IMR-90 (cell line): ENCODE measurements at regions not wholly inside any gene's neighbourhood (a gene's known extent, or its start where the extent isn't known, plus 50 kb on each side); places are given as distances from the start of the nearest gene placed in this dataset.

Experiments used
- ATAC-seq: fragments of 200-7000 bp; cut with Tn5 transposase; 2 replicates; pipeline ENCODE4 v1.9.1; 2020; ENCODE audit warnings: low read depth, mild to moderate bottlenecking, moderate library complexity
- BruUV-seq: library from RNA; stranded (reverse); fragments of 400-500 nt; replicated peaks from 2 replicates; lab custom pipeline; 2021; lab: Mats Ljungman, UMichigan
- CTCF ChIA-PET: fragments of 300-600 bp; formaldehyde crosslinking; extraction: SDS; loops from one replicate; lab custom pipeline; 2021; ENCODE audit warnings: antibody characterized with exemption; lab: Yijun Ruan, JAX
- POLR2A ChIA-PET: fragments of 300-600 bp; sonication (Branson Sonifier 250); formaldehyde crosslinking; loops from one replicate; lab custom pipeline; 2022; ENCODE audit warnings: antibody characterized with exemption; ENCODE audit not compliant: unreplicated experiment; lab: Charles Lee
- DNase-seq: peaks from one replicate; pipeline ENCODE4 v3.0.0; 2013
- H2AFZ ChIP-seq: replicated peaks from 2 replicates; pipeline ENCODE3; 2013; ENCODE audit warnings: low read length, mild to moderate bottlenecking; ENCODE audit not compliant: poor library complexity
- H2AK5ac ChIP-seq: 2 replicates; pipeline ENCODE4 v1.6.1; 2013; ENCODE audit warnings: low read depth, low read length, inconsistent platforms
- H2AK9ac ChIP-seq: replicated peaks from 2 replicates; pipeline ENCODE3; 2013; ENCODE audit warnings: mild to moderate bottlenecking, low read depth, low read length, moderate library complexity; ENCODE audit not compliant: poor library complexity
- H2BK120ac ChIP-seq: 2 replicates; pipeline ENCODE4 v1.6.1; 2013; ENCODE audit warnings: low read depth, low read length, inconsistent platforms
- H2BK15ac ChIP-seq: 3 replicates; pipeline ENCODE4 v1.6.1; 2013; ENCODE audit warnings: low read depth, low read length, inconsistent platforms
- H2BK20ac ChIP-seq: 2 replicates; pipeline ENCODE4 v1.6.1; 2013; ENCODE audit warnings: low read depth, mild to moderate bottlenecking, inconsistent platforms, low read length, moderate library complexity
- H2BK5ac ChIP-seq: 2 replicates; pipeline ENCODE4 v1.6.1; 2013; ENCODE audit warnings: mild to moderate bottlenecking, low read depth, low read length, inconsistent platforms; ENCODE audit not compliant: poor library complexity, severe bottlenecking
- H3K14ac ChIP-seq: replicated peaks from 2 replicates; pipeline ENCODE4 v1.6.1; 2013; ENCODE audit warnings: low read depth, low read length, inconsistent platforms
- H3K18ac ChIP-seq: 2 replicates; pipeline ENCODE4 v1.6.1; 2013; ENCODE audit warnings: low read depth, low read length, control low read depth
- H3K23ac ChIP-seq: 2 replicates; pipeline ENCODE4 v1.6.1; 2013; ENCODE audit warnings: low read depth, low read length, inconsistent platforms
- H3K27ac ChIP-seq: 2 replicates; pipeline ENCODE4 v1.5.1; 2013; ENCODE audit warnings: mild to moderate bottlenecking, control low read depth, low read length; ENCODE audit not compliant: insufficient read depth
- H3K27me3 ChIP-seq: 2 replicates; pipeline ENCODE4 v1.6.1; 2013; ENCODE audit warnings: low read length; ENCODE audit not compliant: control insufficient read depth, insufficient read depth
- H3K36me3 ChIP-seq: 2 replicates; pipeline ENCODE4 v1.6.1; 2013; ENCODE audit warnings: low read length, mixed read lengths; ENCODE audit not compliant: control insufficient read depth, insufficient read depth
- H3K4ac ChIP-seq: 2 replicates; pipeline ENCODE4 v1.6.1; 2013; ENCODE audit warnings: low read depth, low read length, inconsistent platforms
- H3K4me1 ChIP-seq: 2 replicates; pipeline ENCODE4 v1.6.1; 2013; ENCODE audit warnings: low read length, mixed read lengths; ENCODE audit not compliant: control insufficient read depth, insufficient read depth
- H3K4me2 ChIP-seq: 2 replicates; pipeline ENCODE4 v1.6.1; 2013; ENCODE audit warnings: low read depth, mild to moderate bottlenecking, control low read depth, low read length, moderate library complexity
- H3K4me3 ChIP-seq: 2 replicates; pipeline ENCODE4 v1.5.1; 2013; ENCODE audit warnings: low read depth, mild to moderate bottlenecking, control low read depth, low read length, moderate library complexity; ENCODE audit not compliant: insufficient read depth
- H3K56ac ChIP-seq: 2 replicates; pipeline ENCODE4 v1.6.1; 2013; ENCODE audit warnings: low read length, inconsistent platforms; ENCODE audit not compliant: insufficient read depth; ENCODE audit errors: extremely low read depth
- H3K79me1 ChIP-seq, 2 experiments: 2 replicates each; pipeline ENCODE4 v1.6.1; 2013; ENCODE audit warnings: low read length in 2 of 2, inconsistent platforms in 1 of 2, low read depth in 1 of 2
- H3K9ac ChIP-seq: 2 replicates; pipeline ENCODE4 v1.6.1; 2013; ENCODE audit warnings: low read depth, low read length, control low read depth
- H3K9me1 ChIP-seq: 2 replicates; pipeline ENCODE4 v1.6.1; 2013; ENCODE audit warnings: low read length, inconsistent platforms; ENCODE audit not compliant: insufficient read depth
- H3K9me3 ChIP-seq: 2 replicates; pipeline ENCODE4 v1.6.1; 2013; ENCODE audit warnings: low read length; ENCODE audit not compliant: control insufficient read depth, insufficient read depth
- H4K20me1 ChIP-seq: 2 replicates; pipeline ENCODE4 v1.6.1; 2013; ENCODE audit warnings: low read length, inconsistent platforms; ENCODE audit not compliant: insufficient read depth
- H4K5ac ChIP-seq: 2 replicates; pipeline ENCODE4 v1.6.1; 2013; ENCODE audit warnings: mild to moderate bottlenecking, low read depth, low read length, control low read depth
- H4K8ac ChIP-seq, 2 experiments: 2 replicates each; pipeline ENCODE4 v1.6.1; 2013; ENCODE audit warnings: low read depth in 2 of 2, low read length in 2 of 2, control low read depth in 1 of 2, inconsistent platforms in 1 of 2
- H4K91ac ChIP-seq: 2 replicates; pipeline ENCODE4 v1.6.1; 2013; ENCODE audit warnings: low read depth, low read length, inconsistent platforms; ENCODE audit not compliant: insufficient read depth
- CHD1 ChIP-seq: IDR thresholded peaks from 2 replicates; pipeline ENCODE4 v1.6.1; 2012; ENCODE audit warnings: low read depth, low read length, improper control_type of control experiment
- ELK1 ChIP-seq: fragments of 150-350 bp; IDR thresholded peaks from 2 replicates; pipeline ENCODE4 v1.6.1; 2016; ENCODE audit warnings: low read depth, mild to moderate bottlenecking, low read length, moderate library complexity, borderline replicate concordance
- FOS ChIP-seq: fragments of 150-350 bp; IDR thresholded peaks from 2 replicates; pipeline ENCODE4 v1.6.1; 2016; ENCODE audit warnings: low read depth, low read length
- MAFK ChIP-seq: IDR thresholded peaks from 2 replicates; pipeline ENCODE4 v1.6.1; 2012; ENCODE audit warnings: low read depth, low read length, improper control_type of control experiment
- MAZ ChIP-seq: IDR thresholded peaks from 2 replicates; pipeline ENCODE4 v1.6.1; 2012; ENCODE audit warnings: low read depth, mild to moderate bottlenecking, low read length, improper control_type of control experiment, moderate library complexity, borderline replicate concordance
- NFE2L2 ChIP-seq: fragments of 150-350 bp; IDR thresholded peaks from 2 replicates; pipeline ENCODE4 v1.6.1; 2016; ENCODE audit warnings: low read depth, mild to moderate bottlenecking, low read length
- WGBS, 2 experiments: methylation state at CpG; one replicate each; pipeline versions ENCODE4 v1.1.5 to v1.1.7; 2013; ENCODE audit warnings: missing lambda C conversion rate in 2 of 2; ENCODE audit not compliant: insufficient read length in 1 of 2; ENCODE audit errors: extremely low coverage in 2 of 2; 5-methylcytosine and 5-hydroxymethylcytosine counted together
- dilution Hi-C: fragments of 300-500 bp; cut with HindIII; formaldehyde crosslinking; loops from one replicate; pipeline ENCODE4 v1.14.3; 2018; ENCODE audit warnings: low sequenced_read_pairs; ENCODE audit not compliant: unreplicated experiment
- in situ Hi-C: fragments of 300-500 bp; cut with MboI; formaldehyde crosslinking; loops from 3 replicates; pipeline ENCODE4 v1.14.3; 2019; ENCODE audit warnings: low sequenced_read_pairs, inconsistent platforms, mixed read lengths
- intact Hi-C: fragments of 100-400 bp; cut with micrococcal nuclease; formaldehyde crosslinking; loops from 2 replicates; pipeline ENCODE4 v1.10.0; 2022

GRCh38 chr18:30920757-30921156, 121.8 kb downstream of the DSC3 start:
- H3K4me3 ChIP-seq = no peak overlapping the region
- no peak overlapping the region for H2BK5ac ChIP-seq
- intact Hi-C loops (no loop called here), in situ Hi-C loops (no loop called here), dilution Hi-C loops (no loop called here)
- H3K23ac ChIP-seq = no peak overlapping the region
- no peak overlapping the region for H3K4ac ChIP-seq
- H2AK5ac ChIP-seq = no peak overlapping the region
- H4K5ac ChIP-seq = no peak overlapping the region
- no peak overlapping the region for H3K18ac ChIP-seq
- ChIA-PET CTCF (no interaction called here), POLR2A (no interaction called here)
- no peaks in the 10 kb centered on the region for H3K9me1 ChIP-seq
- TF ChIP-seq NFE2L2 = no peak
- no peak for TF ChIP-seq MAZ
- TF ChIP-seq FOS = no peak
- TF ChIP-seq MAFK = no peak
- no peak for TF ChIP-seq ELK1
- no peak for TF ChIP-seq CHD1
- no TSS peak for BruUV-seq
- 25% methylated on average over 2 of the region's 5 CpGs; no CpG with 5 or more reads in 1 of the 2 experiments for WGBS, 2 experiments
- no peaks in the 10 kb centered on the region for H3K27me3 ChIP-seq
- H2BK20ac ChIP-seq = no peak overlapping the region
- H3K9ac ChIP-seq = no peak overlapping the region
- no peaks in the 10 kb centered on the region for H3K36me3 ChIP-seq
- H3K14ac ChIP-seq = no peak overlapping the region
- H3K9me3 ChIP-seq = peaks cover 2% of the 10 kb centered on the region; the same call in 1 of the 2 replicates
- no peak overlapping the region for H4K8ac ChIP-seq
- DNase-seq = no peak
- H2BK120ac ChIP-seq = no peak overlapping the region
- no peaks in the 10 kb centered on the region for H4K20me1 ChIP-seq
- H4K91ac ChIP-seq = no peak overlapping the region
- no peak overlapping the region for H2AFZ ChIP-seq
- H3K79me1 ChIP-seq = no peaks in the 10 kb centered on the region
- no peak overlapping the region for H3K4me2 ChIP-seq
- H3K56ac ChIP-seq = no peak overlapping the region
- no peak overlapping the region for H2BK15ac ChIP-seq
- H3K27ac ChIP-seq = no peak overlapping the region
- H2AK9ac ChIP-seq = no peak overlapping the region
- ATAC-seq = no peak
- no peaks in the 10 kb centered on the region for H3K4me1 ChIP-seq
